Smooth muscle cell (in vitro differentiated cells): ENCODE measurements at regions not wholly inside any gene's neighbourhood (a gene's known extent, or its start where the extent isn't known, plus 50 kb on each side); places are given as distances from the start of the nearest gene placed in this dataset.
"Not testable (repeated sequence)": the region's sequence is repeated elsewhere in the genome, so short reads cannot be mapped to it uniquely, and the experiment has no call there.

ENCODE experiments used
- DNase-seq: peaks from one replicate; lab custom pipeline; 2025; ENCODE audit not compliant: unreplicated experiment; lab: John Stamatoyannopoulos, UW
- H2AFZ ChIP-seq: fragments of 200-600 bp; sonication (generic); 2 replicates; pipeline ENCODE4 v1.6.0; 2016; ENCODE audit warnings: antibody characterized with exemption, low read depth, mild to moderate bottlenecking
- H3F3A ChIP-seq: fragments of 200-600 bp; sonication (generic); 2 replicates; pipeline ENCODE4 v1.6.0; 2017; ENCODE audit warnings: antibody characterized with exemption, low read depth
- H3K27ac ChIP-seq: fragments of 200-600 bp; sonication (generic); 2 replicates; pipeline ENCODE4 v1.5.1; 2016; ENCODE audit warnings: low read depth, mild to moderate bottlenecking
- H3K27me3 ChIP-seq: fragments of 200-600 bp; sonication (generic); 2 replicates; pipeline ENCODE4 v1.6.1; 2016; ENCODE audit warnings: low read depth, mild to moderate bottlenecking
- H3K36me3 ChIP-seq: fragments of 200-600 bp; sonication (generic); 2 replicates; pipeline ENCODE4 v1.5.1; 2016; ENCODE audit warnings: low read depth
- H3K4me1 ChIP-seq: fragments of 200-600 bp; sonication (generic); 2 replicates; pipeline ENCODE4 v1.5.1; 2016; ENCODE audit warnings: low read depth
- H3K4me2 ChIP-seq: fragments of 200-600 bp; sonication (generic); 2 replicates; pipeline ENCODE4 v1.6.0; 2016; ENCODE audit warnings: mild to moderate bottlenecking
- H3K4me3 ChIP-seq: fragments of 200-600 bp; sonication (generic); 2 replicates; pipeline ENCODE4 v1.5.1; 2016; ENCODE audit warnings: mild to moderate bottlenecking
- H3K79me2 ChIP-seq: fragments of 200-600 bp; sonication (generic); 2 replicates; pipeline ENCODE4 v1.6.0; 2016; ENCODE audit warnings: low read depth, mild to moderate bottlenecking
- H3K9ac ChIP-seq: fragments of 200-600 bp; sonication (generic); 2 replicates; pipeline ENCODE4 v1.6.0; 2016; ENCODE audit warnings: low read depth
- H3K9me3 ChIP-seq: fragments of 200-600 bp; sonication (generic); replicated peaks from 2 replicates; pipeline ENCODE4 v1.5.1; 2016; ENCODE audit warnings: low read depth
- H4K20me1 ChIP-seq: fragments of 200-600 bp; sonication (generic); 2 replicates; pipeline ENCODE4 v1.6.0; 2016; ENCODE audit warnings: low read depth
- CTCF ChIP-seq: fragments of 200-600 bp; sonication (generic); IDR thresholded peaks from 2 replicates; pipeline ENCODE4 v1.5.1; 2017; ENCODE audit warnings: borderline replicate concordance, mild to moderate bottlenecking, antibody characterized with exemption; ENCODE audit not compliant: insufficient read depth, poor library complexity, severe bottlenecking
- WGBS: methylation state at CpG from one replicate; pipeline ENCODE4 v1.1.7; 2016; ENCODE audit warnings: low lambda C conversion rate; 5-methylcytosine and 5-hydroxymethylcytosine counted together

- Histone ChIP-seq H3K9me3 (no peaks in the 10 kb centered on the region), H3K4me1 (peaks cover 9% of the 10 kb centered on the region), H3K9ac (peak overlapping the region; percentile 36), H2AFZ (no peak overlapping the region), H3K27me3 (no peaks in the 10 kb centered on the region), H3F3A (no peaks in the 10 kb centered on the region), H3K4me2 (peak overlapping the region; percentile 57), H4K20me1 (no peaks in the 10 kb centered on the region), H3K4me3 (no peak overlapping the region), H3K27ac (peak overlapping the region; percentile 83), H3K36me3 (no peaks in the 10 kb centered on the region), H3K79me2 (no peaks in the 10 kb centered on the region)
- WGBS = 96% methylated on average over 1 of the region's 1 CpG
- no peak for DNase-seq
- no peak for TF ChIP-seq CTCF
These were observed 79.8 kb upstream of the ZNF462 start for GRCh38 chr9:106783121-106783520.

GRCh38 chr9:106784076-106784475 lies 78.9 kb upstream of the ZNF462 start:
- H3K4me3 ChIP-seq = no peak overlapping the region
- peak overlapping the region; percentile 36 for H3K9ac ChIP-seq
- H3K4me1 ChIP-seq = peaks cover 9% of the 10 kb centered on the region
- no peak for TF ChIP-seq CTCF
- no peaks in the 10 kb centered on the region for H4K20me1 ChIP-seq
- H3K79me2 ChIP-seq = no peaks in the 10 kb centered on the region
- no peaks in the 10 kb centered on the region for H3K27me3 ChIP-seq
- no peaks in the 10 kb centered on the region for H3K9me3 ChIP-seq
- peak overlapping the region; percentile 57 for H3K4me2 ChIP-seq
- H3F3A ChIP-seq = no peaks in the 10 kb centered on the region
- H3K27ac ChIP-seq = peak overlapping the region; percentile 83
- H3K36me3 ChIP-seq = no peaks in the 10 kb centered on the region
- WGBS = 3% methylated on average over 3 of the region's 3 CpGs
- H2AFZ ChIP-seq = no peak overlapping the region
- no peak for DNase-seq

- no peak overlapping the region for H3K4me3 ChIP-seq
- no peaks in the 10 kb centered on the region for H4K20me1 ChIP-seq
- peaks cover 9% of the 10 kb centered on the region for H3K4me1 ChIP-seq
- no peaks in the 10 kb centered on the region for H3F3A ChIP-seq
- H3K9ac ChIP-seq = no peak overlapping the region
- DNase-seq = no peak
- H2AFZ ChIP-seq = no peak overlapping the region
- no peaks in the 10 kb centered on the region for H3K36me3 ChIP-seq
- peak overlapping the region; percentile 83 for H3K27ac ChIP-seq
- no peak overlapping the region for H3K4me2 ChIP-seq
- H3K27me3 ChIP-seq = no peaks in the 10 kb centered on the region
- no peaks in the 10 kb centered on the region for H3K9me3 ChIP-seq
- WGBS = 79% methylated on average over 3 of the region's 3 CpGs
- H3K79me2 ChIP-seq = no peaks in the 10 kb centered on the region
- no peak for TF ChIP-seq CTCF
These were observed 77.8 kb upstream of the ZNF462 start for GRCh38 chr9:106785200-106785599.

GRCh38 chr9:106788021-106788420 lies 74.9 kb upstream of the ZNF462 start:
- not testable (repeated sequence) for H3K27me3 ChIP-seq, H3K4me2 ChIP-seq, H3K27ac ChIP-seq, H3K9ac ChIP-seq, H3K9me3 ChIP-seq, H2AFZ ChIP-seq, H3K4me3 ChIP-seq, H4K20me1 ChIP-seq, H3K4me1 ChIP-seq, H3K36me3 ChIP-seq, H3F3A ChIP-seq, DNase-seq, H3K79me2 ChIP-seq
- 40% methylated on average over 2 of the region's 2 CpGs for WGBS
